Astrocyte (in vitro differentiated cells and primary cell): ENCODE measurements at regions not wholly inside any gene's neighbourhood (a gene's known extent, or its start where the extent isn't known, plus 50 kb on each side); places are given as distances from the start of the nearest gene placed in this dataset.

Source experiments
- EZH2 ChIP-seq: IDR thresholded peaks from 2 replicates; pipeline ENCODE4 v1.6.1; 2012; ENCODE audit warnings: mild to moderate bottlenecking, low read length, inconsistent platforms; ENCODE audit not compliant: insufficient read depth
- TF ChIP-seq, protein P1 (sequence below): IDR thresholded peaks from 2 replicates; pipeline ENCODE4 v1.5.1; 2011; ENCODE audit warnings: low read depth, mild to moderate bottlenecking, inconsistent platforms, low read length, moderate library complexity; ENCODE audit not compliant: insufficient read depth

DNA sequence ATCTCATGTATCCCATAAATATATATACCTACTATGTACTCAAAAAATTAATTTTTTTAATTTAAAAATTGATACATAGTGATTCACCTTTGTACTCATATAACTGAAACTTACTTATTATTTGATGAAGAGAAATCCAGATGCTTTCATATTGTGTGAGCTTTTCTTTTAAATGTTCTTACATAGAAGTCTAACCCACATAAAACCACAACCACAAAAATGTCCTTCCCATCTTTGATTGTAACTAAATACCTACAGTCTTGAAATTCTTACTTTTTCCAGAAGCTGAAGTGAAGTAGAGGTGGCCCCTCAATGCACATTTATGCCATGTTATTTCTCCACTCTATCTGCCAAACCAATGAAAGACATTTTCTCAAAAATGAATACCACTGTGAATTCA lies 117.9 kb upstream of the COL5A2 start:
- TF ChIP-seq, protein P1, sequence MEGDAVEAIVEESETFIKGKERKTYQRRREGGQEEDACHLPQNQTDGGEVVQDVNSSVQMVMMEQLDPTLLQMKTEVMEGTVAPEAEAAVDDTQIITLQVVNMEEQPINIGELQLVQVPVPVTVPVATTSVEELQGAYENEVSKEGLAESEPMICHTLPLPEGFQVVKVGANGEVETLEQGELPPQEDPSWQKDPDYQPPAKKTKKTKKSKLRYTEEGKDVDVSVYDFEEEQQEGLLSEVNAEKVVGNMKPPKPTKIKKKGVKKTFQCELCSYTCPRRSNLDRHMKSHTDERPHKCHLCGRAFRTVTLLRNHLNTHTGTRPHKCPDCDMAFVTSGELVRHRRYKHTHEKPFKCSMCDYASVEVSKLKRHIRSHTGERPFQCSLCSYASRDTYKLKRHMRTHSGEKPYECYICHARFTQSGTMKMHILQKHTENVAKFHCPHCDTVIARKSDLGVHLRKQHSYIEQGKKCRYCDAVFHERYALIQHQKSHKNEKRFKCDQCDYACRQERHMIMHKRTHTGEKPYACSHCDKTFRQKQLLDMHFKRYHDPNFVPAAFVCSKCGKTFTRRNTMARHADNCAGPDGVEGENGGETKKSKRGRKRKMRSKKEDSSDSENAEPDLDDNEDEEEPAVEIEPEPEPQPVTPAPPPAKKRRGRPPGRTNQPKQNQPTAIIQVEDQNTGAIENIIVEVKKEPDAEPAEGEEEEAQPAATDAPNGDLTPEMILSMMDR: no peak
- TF ChIP-seq EZH2: no peak
